ENCODE measurements at regions not wholly inside any gene's neighbourhood (a gene's known extent, or its start where the extent isn't known, plus 50 kb on each side); places are given as distances from the start of the nearest gene placed in this dataset.
"Not testable (repeated sequence)": the region's sequence is repeated elsewhere in the genome, so short reads cannot be mapped to it uniquely, and the experiment has no call there.

DNA sequence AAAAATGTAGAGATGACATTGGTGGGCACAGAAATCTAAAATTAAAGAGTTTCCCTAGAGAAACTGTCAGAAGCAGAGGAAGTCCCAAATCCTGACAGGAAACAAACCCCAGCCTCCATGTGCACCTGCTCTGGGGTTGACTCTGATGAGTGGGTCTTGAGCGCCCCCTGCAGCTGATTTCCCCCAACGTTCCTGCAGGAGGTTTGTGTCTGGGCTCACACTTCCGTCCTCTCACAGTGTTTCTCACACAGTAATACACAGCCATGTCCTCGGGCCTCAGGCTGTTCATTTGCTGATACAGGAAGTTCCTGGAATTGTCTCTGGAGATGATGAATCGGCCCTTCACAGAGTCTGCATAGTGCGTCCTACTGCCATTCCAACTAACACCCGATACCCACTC, 670.1 kb downstream of the TMEM121 start:
- not testable (repeated sequence) for TF ChIP-seq DNMT3B (CRISPR knock-in tag; conservative IDR thresholded peaks at IDR 0.05); HMGA1 (CRISPR knock-in tag; conservative IDR thresholded peaks at IDR 0.05); ZFP36L1 (CRISPR knock-in tag; IDR thresholded peaks at IDR 0.05); ZNF574 (CRISPR knock-in tag; IDR thresholded peaks at IDR 0.05); ZNF33A (CRISPR knock-in tag; IDR thresholded peaks at IDR 0.05; ENCODE audit: borderline replicate concordance); UBTF (CRISPR knock-in tag; IDR thresholded peaks at IDR 0.05); GTF2F1 (IDR thresholded peaks at IDR 0.05; ENCODE audit: low read length)
- TF ChIP-seq, protein P1, sequence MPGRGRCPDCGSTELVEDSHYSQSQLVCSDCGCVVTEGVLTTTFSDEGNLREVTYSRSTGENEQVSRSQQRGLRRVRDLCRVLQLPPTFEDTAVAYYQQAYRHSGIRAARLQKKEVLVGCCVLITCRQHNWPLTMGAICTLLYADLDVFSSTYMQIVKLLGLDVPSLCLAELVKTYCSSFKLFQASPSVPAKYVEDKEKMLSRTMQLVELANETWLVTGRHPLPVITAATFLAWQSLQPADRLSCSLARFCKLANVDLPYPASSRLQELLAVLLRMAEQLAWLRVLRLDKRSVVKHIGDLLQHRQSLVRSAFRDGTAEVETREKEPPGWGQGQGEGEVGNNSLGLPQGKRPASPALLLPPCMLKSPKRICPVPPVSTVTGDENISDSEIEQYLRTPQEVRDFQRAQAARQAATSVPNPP (CRISPR knock-in tag; IDR thresholded peaks at IDR 0.05): not testable (repeated sequence)

Data from HepG2 (cell line).